GM18498 (cell line): ENCODE measurements at regions not wholly inside any gene's neighbourhood (a gene's known extent, or its start where the extent isn't known, plus 50 kb on each side); places are given as distances from the start of the nearest gene placed in this dataset.

Source experiments
- ATAC-seq: cut with Tn5 transposase; IDR thresholded peaks from one replicate; pipeline ENCODE4 v1.9.1; 2021; ENCODE audit warnings: mild to moderate bottlenecking, moderate library complexity; ENCODE audit not compliant: unreplicated experiment

DNA sequence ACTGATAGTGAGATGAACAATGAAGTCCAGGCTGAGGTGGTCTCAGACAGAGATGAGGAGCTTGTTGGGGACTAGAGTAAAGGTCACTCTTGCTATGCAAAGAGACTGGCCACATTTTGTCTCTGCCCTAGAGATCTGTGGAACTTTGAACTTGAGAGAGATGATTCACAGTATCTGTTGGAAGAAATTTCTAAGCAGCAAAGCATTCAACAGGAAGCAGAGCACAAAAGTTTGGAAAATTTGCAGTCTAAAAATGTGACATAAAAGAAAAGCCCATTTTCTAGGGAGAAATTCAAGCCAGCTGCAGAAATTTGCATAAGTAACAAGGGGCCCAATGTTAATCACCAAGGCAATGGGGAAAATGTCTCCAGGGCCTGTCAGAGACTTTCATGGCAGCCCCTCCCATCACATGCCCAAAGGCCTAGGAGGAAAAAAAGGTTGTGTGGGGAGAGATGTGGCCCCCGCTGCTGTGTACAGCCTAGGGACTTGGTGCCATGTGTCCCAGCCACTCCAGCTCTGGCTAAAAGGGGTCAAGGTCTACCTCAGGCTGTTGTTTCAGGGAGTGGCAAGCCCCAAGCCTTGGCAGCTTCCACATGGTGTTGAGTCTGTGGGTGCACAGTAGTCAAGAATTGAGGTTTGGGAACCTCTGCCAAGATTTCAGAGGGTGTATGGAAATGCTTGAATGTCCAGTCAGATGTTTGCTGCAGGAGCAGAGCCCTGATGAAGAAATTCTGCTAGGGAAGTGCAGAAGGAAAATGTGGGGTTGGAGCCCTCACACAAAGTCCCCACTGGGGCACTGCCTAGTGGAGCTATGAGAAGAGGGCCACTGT is 262.8 kb downstream of the DKK2 start:
- no peak for ATAC-seq

GRCh38 chr4:106767991-106768390 is 268.1 kb downstream of the DKK2 start:
- no peak for ATAC-seq

DNA sequence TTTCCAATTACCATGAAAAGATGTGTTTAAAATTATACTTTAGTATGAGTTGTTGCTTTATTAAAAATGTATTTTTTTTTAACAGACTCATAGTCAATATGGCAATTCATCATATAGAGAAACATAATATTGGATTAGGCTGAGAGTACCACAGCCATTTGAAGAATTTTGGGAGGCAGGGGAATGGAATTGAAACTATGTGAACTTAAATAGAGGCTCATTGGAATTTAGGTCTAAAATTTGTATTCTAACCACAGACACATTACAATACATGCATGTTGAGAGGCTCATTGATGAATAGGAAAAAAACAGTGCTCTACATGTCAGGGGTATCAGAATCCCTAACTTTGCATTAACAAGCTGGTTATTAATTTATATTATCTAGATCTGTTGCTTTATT is 269.6 kb downstream of the DKK2 start:
- no peak for ATAC-seq

- no peak for ATAC-seq
These were observed 271.3 kb downstream of the DKK2 start for GRCh38 chr4:106764774-106765173.

DNA sequence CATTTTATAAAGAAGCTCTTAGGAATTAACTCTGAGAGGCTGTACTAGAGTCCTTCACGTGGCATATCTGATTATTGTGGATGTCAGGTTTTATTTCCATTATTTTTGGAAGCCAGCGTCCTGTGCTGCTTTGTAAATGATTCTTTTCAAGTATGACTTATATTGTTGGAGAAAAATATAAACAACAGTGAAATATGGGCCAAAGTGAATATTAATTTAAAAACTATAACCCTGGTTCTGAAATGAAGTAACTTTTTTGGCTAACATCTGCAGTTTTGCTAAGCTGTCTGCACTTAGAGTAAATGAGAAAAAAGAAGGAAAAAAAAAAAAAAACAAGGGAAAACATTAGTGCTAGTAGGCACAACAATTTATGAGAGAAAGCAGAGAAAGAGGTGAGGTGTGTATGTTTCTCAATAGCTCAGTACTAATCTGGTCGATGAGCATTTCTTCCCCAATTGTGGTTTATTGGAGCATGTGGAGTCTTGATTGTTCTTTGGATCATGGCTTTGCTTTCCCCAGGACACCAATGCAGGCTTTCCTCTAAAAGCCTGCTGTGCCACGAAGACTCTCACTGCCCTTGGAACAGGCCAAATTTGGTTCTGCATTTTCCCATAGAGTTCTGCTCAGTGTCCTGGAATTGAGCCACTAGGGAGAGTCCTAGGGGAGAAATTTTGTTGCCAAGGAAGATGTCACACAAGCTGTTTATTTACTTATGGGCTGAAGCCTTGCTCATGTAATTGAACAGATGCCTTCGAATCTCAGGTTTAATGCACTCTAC is 273.3 kb downstream of the DKK2 start:
- ATAC-seq, result no peak

DNA sequence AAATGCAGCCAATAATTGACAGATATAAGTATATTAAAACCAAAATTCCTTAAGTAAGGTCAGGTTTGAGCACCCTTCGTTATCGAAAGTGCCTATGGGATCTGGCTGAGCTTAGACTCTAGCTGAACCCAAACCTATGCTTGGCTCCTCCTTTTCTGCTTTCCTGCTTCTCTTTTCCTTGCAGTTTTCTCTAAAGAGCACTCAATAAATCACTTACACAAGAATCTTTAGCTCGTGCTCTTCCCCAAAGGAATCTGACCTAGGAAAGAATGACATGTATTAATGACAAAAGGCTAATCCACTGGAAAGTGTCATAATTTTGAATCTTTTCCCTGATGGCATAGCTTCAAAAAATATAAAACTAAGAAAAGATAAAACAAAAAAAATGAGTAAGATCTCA is 282.7 kb downstream of the DKK2 start:
- no peak for ATAC-seq

- no peak for ATAC-seq
These were observed 289.7 kb downstream of the DKK2 start for GRCh38 chr4:106746451-106746850.

DNA sequence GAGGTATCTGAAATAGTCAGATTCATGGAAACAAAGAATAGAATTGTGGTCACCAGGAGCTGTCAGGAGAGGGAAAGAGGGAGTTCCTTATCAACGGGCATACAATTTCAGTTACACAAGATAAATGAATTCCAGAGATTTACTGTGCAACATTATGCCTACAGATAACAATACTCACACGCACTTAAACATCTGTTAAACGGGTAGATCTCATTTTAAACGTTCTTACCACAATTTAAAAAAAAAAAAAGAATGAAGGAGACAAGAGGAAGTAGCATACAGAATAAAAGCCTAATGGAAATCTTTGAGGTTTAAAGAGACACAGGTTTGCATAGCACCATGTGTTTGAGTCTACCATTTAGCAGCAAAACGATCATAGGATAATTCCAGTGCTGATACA is 298.0 kb downstream of the DKK2 start:
- ATAC-seq, result no peak

DNA sequence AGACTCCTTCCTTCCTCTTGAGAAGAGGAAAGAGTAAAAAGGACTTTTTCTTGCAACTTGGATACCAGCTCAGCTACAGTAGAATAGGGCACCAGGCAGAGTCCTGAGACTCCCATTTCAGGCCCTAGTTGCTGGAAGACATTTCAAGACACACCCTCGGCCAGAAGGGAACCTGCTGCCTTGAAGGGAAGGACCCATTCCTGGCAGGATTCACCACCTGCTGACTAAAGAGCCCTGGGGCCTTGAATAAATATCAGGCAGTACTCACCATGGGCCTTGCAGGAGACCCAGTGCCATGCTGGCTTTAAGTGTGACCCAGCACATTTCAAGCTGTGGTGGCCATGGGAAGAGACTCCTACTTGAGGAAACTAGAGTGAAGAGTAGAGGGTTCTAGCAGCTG is 317.6 kb downstream of the DKK2 start:
- no peak for ATAC-seq

GRCh38 chr4:106717091-106717490 is 319.0 kb downstream of the DKK2 start:
- no peak for ATAC-seq

DNA sequence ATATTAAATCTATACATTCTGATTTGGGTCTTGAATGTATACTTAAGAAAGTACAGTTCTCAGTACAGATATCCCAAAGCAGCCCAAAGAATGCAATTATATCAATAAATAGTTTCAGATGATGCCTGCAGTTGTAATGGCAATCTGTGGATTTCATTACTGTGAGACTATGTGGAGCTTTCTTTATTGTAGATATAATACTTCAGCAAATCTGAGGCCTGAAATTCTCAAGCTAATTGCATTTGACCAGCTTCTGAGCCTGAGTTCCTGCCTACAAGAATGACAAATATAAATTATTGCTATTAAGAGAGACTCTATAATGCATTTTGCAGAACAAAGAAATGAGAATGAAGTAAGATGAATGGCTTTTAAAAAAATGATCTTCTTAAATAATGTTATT is 320.3 kb downstream of the DKK2 start:
- no peak for ATAC-seq

DNA sequence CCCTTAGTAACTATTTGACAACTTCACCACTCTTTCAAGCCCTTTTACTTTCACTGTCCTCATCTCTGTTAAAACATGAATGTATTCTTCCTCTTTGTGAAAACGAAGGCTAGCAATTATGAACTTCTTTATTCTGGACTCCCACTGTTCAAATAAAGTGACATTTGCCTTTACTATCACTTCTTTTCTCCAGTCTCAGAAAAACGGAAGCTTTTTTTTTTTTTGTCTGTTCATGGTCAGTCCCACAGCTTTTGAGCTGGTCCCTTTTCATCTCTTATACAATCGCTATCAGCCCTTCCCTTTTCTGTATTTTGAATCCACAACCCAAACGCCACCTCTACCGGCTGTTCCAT is 327.7 kb downstream of the DKK2 start:
- ATAC-seq, result no peak

- no peak for ATAC-seq
These were observed 328.2 kb downstream of the DKK2 start for GRCh38 chr4:106707776-106708463.

DNA sequence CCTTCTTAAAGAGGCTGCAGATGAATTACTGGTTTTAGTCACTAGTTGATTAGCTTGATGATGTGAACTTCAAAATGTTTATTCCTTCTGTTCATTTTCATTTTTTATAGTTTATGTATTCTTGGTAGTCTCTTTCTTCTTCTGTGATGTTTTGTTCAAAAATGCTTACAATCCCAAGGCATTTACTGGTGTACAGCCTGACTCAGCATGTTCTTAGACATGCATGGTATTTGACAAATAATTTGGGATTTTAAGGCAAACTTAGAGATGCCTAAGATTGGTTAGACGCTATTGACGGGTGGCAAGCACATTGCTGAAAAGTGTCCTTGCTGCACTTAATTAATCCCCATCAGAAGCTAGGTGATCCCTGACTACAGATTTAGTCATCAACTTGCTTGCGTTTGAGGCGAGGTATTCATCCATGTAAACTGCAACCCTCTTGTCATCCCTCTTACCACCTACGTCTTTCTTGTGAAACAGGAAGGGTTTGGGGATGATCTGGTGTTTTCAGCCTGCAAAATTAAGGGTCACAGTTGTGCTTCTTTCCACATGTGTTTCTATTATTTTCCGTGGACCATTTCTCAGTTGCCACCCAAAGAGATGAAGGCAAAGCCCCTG is 331.8 kb downstream of the DKK2 start:
- no peak for ATAC-seq

DNA sequence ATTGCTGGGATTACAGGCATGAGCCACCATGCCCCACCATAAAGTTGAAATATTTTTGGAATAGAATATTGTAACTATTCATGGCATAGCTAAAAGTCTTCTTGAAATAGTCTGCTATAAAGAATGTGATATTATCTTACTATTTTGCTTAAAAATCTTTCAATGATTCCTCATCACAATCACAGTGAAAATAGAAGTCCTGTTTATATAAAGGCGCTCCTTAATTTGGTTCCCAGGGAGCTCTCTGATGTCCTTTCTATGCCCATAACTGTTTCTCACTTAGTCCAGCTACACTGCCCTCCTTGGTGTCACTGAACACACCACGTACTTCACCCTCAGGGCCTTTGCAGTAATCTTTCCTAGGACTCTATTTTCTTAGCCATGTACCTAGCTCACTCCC is 331.7 kb upstream of the GIMD1 start:
- no peak for ATAC-seq

GRCh38 chr4:106698621-106699195 is 330.1 kb upstream of the GIMD1 start:
- no peak for ATAC-seq

- ATAC-seq, result no peak
These were observed 327.1 kb upstream of the GIMD1 start for GRCh38 chr4:106695501-106696262.

GRCh38 chr4:106694232-106694631 is 325.7 kb upstream of the GIMD1 start:
- no peak for ATAC-seq

DNA sequence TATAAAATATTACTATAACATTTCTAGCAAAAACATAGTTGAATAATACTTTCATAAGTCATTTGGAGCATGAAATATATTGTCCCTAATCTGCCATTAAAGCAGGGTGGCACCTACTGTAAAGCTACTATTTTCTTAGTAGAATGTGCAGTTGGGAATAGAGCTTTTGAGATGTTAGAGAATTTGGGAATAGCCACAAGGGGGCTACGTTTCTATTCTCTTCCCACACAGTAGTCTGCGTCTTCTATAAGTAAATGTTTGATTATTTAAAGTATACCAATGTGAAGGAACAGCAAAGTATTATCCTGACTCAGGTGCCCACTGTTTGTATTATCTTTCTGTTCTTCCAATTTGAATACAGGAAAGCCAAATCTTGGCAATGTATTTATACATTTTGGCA is 323.2 kb upstream of the GIMD1 start:
- no peak for ATAC-seq

GRCh38 chr4:106690487-106690886 is 321.9 kb upstream of the GIMD1 start:
- no peak for ATAC-seq
